HG03565 (cell line): ENCODE measurements at regions not wholly inside any gene's neighbourhood (a gene's known extent, or its start where the extent isn't known, plus 50 kb on each side); places are given as distances from the start of the nearest gene placed in this dataset.
"Not testable (repeated sequence)": the region's sequence is repeated elsewhere in the genome, so short reads cannot be mapped to it uniquely, and the experiment has no call there.

ENCODE experiments used
- ATAC-seq: cut with Tn5 transposase; IDR thresholded peaks from one replicate; pipeline ENCODE4 v1.9.1; 2021; ENCODE audit warnings: mild to moderate bottlenecking, moderate library complexity; ENCODE audit not compliant: unreplicated experiment

- ATAC-seq: no peak
Observed at GRCh38 chr6:121593011-121593641, 157.7 kb downstream of the GJA1 start.

- no peak for ATAC-seq
Observed at GRCh38 chr6:121594053-121594452, 158.6 kb downstream of the GJA1 start.

- ATAC-seq: no peak
Observed at GRCh38 chr6:121595646-121596045, 160.2 kb downstream of the GJA1 start.

- ATAC-seq: no peak
Observed at GRCh38 chr6:121596441-121596840, 161.0 kb downstream of the GJA1 start.

GRCh38 chr6:121597654-121598053 is 162.2 kb downstream of the GJA1 start:
- ATAC-seq: no peak

- not testable (repeated sequence) for ATAC-seq
Observed at GRCh38 chr6:121599331-121599730, 163.9 kb downstream of the GJA1 start.

- no peak for ATAC-seq
Observed at GRCh38 chr6:121600389-121601168, 165.1 kb downstream of the GJA1 start.

- ATAC-seq: no peak
Observed at GRCh38 chr6:121603486-121603885, 168.0 kb downstream of the GJA1 start.

- ATAC-seq: no peak
Observed at GRCh38 chr6:121607721-121608120, 172.3 kb downstream of the GJA1 start.

GRCh38 chr6:121608270-121608669 is 172.8 kb downstream of the GJA1 start:
- ATAC-seq: no peak

- no peak for ATAC-seq
Observed at GRCh38 chr6:121609281-121609680, 173.8 kb downstream of the GJA1 start.

GRCh38 chr6:121612927-121613326 is 177.5 kb downstream of the GJA1 start:
- ATAC-seq: no peak

- no peak for ATAC-seq
Observed at GRCh38 chr6:121614115-121614514, 178.7 kb downstream of the GJA1 start.

- ATAC-seq: no peak
Observed at GRCh38 chr6:121615493-121615892, 180.0 kb downstream of the GJA1 start.

- no peak for ATAC-seq
Observed at GRCh38 chr6:121616406-121616805, 181.0 kb downstream of the GJA1 start.

GRCh38 chr6:121617388-121617787 is 181.9 kb downstream of the GJA1 start:
- no peak for ATAC-seq

- ATAC-seq: no peak
Observed at GRCh38 chr6:121619013-121619412, 183.6 kb downstream of the GJA1 start.

GRCh38 chr6:121619987-121620740 is 184.7 kb downstream of the GJA1 start:
- ATAC-seq: no peak

GRCh38 chr6:121627761-121628160 is 192.3 kb downstream of the GJA1 start:
- no peak for ATAC-seq

- ATAC-seq: no peak
Observed at GRCh38 chr6:121630716-121631115, 195.3 kb downstream of the GJA1 start.

GRCh38 chr6:121631752-121632151 is 196.3 kb downstream of the GJA1 start:
- ATAC-seq: not testable (repeated sequence)

- no peak for ATAC-seq
Observed at GRCh38 chr6:121633309-121633708, 197.9 kb downstream of the GJA1 start.
